Choroid plexus epithelial cell (primary cell): ENCODE measurements at regions not wholly inside any gene's neighbourhood (a gene's known extent, or its start where the extent isn't known, plus 50 kb on each side); places are given as distances from the start of the nearest gene placed in this dataset.
"Not testable (repeated sequence)": the region's sequence is repeated elsewhere in the genome, so short reads cannot be mapped to it uniquely, and the experiment has no call there.

ENCODE experiments used
- DNase-seq: peaks from one replicate; pipeline ENCODE4 v3.0.0-alpha.2; 2010; ENCODE audit warnings: low read depth
- H3K4me3 ChIP-seq: 2 replicates; pipeline ENCODE4 v1.5.1; 2011; ENCODE audit warnings: low read depth, mild to moderate bottlenecking, control low read depth, low read length, moderate library complexity
- TF ChIP-seq, protein P1 (sequence below): conservative IDR thresholded peaks from 2 replicates; pipeline ENCODE4 v1.5.1; 2011; ENCODE audit warnings: low read depth, mild to moderate bottlenecking, control low read depth, inconsistent platforms, low read length, moderate library complexity

DNA sequence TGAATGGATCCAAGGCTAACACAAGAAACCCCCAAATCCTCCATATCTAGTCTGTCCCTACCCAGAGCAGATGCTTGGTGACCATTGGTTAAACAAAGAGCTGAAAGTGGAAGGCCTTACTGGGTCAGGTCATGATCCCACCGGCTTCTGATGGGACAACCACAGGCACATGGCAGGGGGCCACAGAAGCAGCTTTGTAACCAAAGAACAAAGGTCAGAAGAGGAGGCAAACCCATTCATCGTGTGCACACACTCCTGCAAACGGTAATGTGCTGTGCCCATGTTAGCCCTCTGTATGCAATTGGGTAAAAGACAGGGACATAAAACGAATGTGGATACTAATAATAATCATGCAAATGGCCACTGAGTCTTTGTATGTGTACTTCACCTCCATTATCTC, 133.3 kb upstream of the SLC6A11 start:
- no peak overlapping the region for H3K4me3 ChIP-seq
- TF ChIP-seq, protein P1, sequence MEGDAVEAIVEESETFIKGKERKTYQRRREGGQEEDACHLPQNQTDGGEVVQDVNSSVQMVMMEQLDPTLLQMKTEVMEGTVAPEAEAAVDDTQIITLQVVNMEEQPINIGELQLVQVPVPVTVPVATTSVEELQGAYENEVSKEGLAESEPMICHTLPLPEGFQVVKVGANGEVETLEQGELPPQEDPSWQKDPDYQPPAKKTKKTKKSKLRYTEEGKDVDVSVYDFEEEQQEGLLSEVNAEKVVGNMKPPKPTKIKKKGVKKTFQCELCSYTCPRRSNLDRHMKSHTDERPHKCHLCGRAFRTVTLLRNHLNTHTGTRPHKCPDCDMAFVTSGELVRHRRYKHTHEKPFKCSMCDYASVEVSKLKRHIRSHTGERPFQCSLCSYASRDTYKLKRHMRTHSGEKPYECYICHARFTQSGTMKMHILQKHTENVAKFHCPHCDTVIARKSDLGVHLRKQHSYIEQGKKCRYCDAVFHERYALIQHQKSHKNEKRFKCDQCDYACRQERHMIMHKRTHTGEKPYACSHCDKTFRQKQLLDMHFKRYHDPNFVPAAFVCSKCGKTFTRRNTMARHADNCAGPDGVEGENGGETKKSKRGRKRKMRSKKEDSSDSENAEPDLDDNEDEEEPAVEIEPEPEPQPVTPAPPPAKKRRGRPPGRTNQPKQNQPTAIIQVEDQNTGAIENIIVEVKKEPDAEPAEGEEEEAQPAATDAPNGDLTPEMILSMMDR, result no peak
- no peak for DNase-seq

DNA sequence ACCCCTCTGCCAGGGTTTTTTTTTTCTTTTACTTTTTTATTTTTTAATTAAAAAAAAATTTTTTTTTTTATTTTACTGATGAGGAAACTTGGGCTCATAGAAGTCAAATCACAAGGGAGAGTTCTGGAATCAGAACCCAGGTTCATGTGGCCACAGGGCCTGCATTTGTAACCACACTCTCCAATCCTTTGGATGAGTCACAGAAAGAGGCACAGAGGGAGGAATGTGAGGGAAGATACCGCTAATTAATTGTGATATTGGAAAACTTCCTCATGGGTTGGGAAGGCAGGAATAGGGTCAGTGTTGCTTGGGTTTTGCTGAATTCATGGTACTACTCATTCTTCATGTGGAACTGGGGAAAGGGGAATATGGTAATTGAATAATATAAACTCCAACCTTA, 132.9 kb upstream of the SLC6A11 start:
- TF ChIP-seq, protein P1, result no peak
- H3K4me3 ChIP-seq, result no peak overlapping the region
- peak; percentile 2 for DNase-seq

DNA sequence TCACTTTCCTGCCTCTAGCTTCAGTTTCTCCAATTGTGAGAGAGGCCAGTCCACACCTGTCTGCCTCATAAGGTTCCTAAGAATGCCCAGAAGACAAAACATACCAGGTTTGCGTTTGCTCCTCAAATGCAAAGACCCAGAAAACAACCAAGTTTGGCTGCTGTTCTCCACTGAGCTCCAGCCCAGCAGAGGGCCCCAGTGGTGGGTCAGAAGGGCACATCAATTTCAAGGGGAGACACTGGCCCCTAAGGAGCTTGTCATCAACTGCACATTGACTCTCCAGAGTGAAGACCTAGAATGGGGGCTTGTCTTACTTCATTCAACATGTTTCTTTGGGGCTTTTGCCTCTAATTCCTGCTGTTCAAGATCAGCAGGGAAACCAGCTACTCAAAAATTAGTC, 127.9 kb upstream of the SLC6A11 start:
- TF ChIP-seq, protein P1, result no peak
- no peak overlapping the region for H3K4me3 ChIP-seq
- no peak for DNase-seq

DNA sequence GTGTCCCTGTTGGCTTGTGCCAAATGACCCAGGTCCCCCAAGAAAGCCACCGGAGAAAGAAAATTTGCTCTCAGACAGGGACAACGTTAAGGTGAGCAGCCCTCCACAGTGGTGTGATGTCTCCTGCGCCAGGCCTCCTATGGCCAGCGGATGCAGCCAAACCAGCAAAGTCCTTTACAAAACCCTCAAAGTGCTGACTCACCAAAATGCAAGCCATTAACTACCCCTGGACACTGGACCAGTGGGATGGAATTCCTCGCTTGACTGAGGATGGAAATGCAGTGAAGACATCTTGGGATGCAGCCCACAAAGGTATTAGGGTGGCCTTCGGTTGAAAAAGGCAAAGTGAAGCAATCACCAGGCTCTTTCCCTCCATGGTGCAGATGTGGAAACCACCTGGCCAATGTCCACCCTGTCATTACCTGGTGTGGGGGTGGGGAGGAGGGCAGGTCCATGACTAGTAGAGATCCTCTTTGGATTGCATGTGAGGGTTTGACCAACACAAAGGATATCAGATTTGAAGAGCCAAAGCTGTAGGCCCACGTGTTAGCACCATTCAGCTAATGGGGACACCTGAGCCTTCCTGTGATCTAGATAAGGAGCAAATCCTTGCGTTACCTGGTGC, 127.4 kb upstream of the SLC6A11 start:
- no peak overlapping the region for H3K4me3 ChIP-seq
- TF ChIP-seq, protein P1, result no peak
- DNase-seq, result no peak

DNA sequence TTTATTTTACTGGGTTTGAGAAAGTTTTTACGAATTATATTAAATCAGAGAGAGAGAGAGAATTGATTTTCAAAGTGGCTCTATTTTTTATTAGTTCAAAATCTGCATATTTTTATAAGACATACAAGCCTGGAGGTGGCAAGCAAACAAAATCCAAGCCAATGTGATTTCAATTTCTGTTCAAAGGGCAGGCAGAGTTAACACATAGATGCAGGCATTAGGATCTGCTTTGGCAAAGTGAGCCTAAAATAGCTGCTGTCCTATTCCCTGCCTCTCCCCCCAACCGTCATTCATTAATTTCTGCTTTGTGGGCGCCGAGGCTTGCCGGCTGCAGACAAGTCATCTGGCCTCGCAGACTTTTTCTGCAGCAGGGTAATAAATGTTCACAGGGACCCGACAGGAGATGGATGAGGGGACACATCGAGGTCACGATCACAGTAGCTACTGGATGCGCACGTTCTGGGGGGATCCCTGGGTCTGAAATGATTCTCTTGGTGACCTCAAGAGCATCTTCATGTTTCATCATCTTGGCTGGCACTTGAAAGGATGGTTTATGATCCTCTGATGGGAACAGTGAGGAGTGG, 123.9 kb upstream of the SLC6A11 start:
- H3K4me3 ChIP-seq, result no peak overlapping the region
- TF ChIP-seq, protein P1, result no peak
- DNase-seq, result no peak

DNA sequence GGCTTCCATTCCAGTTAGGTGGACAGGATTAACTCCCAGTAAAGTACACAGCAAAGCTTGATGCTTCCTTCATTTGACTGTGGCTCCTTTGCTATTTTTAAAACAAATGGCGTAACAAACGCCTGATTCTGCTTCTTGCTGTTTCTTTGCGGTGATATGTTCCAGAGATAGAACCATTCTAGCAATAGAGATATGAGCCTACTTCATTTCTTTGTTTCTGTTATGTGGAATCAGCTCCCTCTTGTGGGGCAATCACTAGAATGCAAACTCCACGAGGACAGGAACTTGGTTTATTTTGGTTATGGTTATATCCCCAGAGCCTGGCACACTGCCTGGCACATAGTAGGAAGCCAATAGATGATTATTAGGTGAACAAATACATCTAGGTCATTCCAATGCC, 122.6 kb upstream of the SLC6A11 start:
- peak; percentile 28 for DNase-seq
- TF ChIP-seq, protein P1, result peak; percentile 43
- no peak overlapping the region for H3K4me3 ChIP-seq

DNA sequence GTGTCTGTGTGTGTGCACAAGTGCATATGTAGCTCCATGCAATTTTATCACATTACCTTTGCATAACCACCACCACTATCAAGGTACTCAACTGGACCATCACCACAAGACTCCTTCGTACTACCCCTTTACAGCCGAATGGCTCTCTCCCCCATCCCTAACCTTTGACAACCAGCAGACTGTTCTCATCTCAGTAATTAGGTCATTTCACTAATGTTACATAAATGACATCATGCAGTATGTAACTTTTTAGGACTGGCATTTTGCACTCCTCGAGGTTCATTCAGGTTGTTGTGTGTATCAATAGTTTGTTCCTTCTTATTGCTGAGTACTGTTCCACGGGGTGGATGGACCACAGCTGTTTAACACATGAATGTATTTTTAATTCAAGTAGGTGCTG, 121.8 kb upstream of the SLC6A11 start:
- TF ChIP-seq, protein P1, result no peak
- no peak for DNase-seq
- no peak overlapping the region for H3K4me3 ChIP-seq

DNA sequence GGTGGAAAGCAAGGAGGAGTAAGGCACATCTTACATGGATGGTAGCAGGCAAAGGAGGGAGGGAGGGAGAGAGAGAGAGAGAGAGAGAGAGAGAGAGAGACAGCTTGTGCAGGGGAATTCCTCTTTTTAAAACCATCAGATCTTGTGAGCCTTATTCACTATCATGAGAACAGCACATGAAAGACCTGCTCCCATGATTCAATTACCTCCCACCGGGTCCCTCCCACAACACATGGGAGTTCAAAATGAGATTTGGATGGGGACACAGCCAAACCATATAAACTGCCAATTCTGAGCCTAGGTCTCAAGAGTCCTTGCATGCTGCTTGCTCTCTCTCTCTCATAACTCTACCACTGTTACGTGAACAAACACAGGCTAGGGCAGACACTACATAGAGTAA, 120.8 kb upstream of the SLC6A11 start:
- not testable (repeated sequence) for DNase-seq

More for the DNA sequence above, 120.8 kb upstream of the SLC6A11 start:
- H3K4me3 ChIP-seq, result not testable (repeated sequence)
